ENCODE measurements at regions not wholly inside any gene's neighbourhood (a gene's known extent, or its start where the extent isn't known, plus 50 kb on each side); places are given as distances from the start of the nearest gene placed in this dataset.
A peak's percentile ranks its signal among the peaks of the same experiment; 100 is the strongest.

DNA sequence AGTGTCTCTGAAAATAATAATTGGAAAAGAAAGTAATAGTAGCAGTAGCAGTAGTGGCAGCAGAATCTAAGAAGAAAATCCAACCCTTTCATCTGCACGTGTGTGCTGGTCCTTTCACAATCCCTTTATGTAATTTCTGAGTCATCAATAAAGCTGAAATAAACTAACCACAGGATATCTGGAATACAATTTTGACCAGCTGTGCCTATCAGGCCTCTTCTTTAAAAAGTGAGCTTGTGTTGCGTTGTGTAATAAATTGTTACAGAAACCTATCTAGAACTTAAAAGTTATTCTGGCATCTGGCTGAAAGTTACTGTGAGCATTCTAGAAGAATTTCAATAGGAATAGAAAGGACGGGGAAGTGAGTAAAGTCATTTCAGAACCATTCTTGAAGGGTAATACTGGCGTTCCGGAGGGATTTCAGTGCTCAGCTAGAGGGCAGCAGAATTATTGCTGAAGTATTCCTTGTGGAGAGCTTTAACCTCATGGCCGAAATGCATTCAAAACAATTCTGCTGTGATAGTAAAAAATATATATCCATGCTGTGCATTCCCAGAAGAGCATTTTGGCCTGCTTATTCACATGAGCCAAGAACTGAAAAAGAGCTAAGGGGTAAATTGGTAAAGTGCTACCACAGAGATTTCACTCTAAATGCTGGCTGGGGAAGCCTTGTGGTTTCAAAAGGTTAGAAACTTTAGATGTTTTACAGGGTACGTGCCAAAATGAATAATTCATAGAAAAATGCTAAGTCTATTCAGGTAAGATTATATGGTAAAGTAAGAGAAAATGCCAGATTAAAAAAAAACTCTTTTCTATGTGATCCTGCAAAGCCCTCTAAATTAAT lies 260.6 kb downstream of the NKX6-1 start:
- ATAC-seq (no peak), DNase-seq (ENCODE audit: low read depth, low spot score) (no peak)
- H3K4me1 ChIP-seq (ENCODE audit: control insufficient read depth, insufficient read depth, low read length), result no peaks in the 10 kb centered on the region
- no peaks in the 10 kb centered on the region for H3K27me3 ChIP-seq (ENCODE audit: control insufficient read depth, insufficient read depth, low read length)
- no peaks in the 10 kb centered on the region for H3K9me3 ChIP-seq (ENCODE audit: control insufficient read depth, insufficient read depth, low read depth, low read length)
- no peak overlapping the region for H3K27ac ChIP-seq (ENCODE audit: low read length)
- BruUV-seq (replicated peaks), result no TSS peak
- TF ChIP-seq POLR2AphosphoS5 (IDR thresholded peaks at IDR 0.05; ENCODE audit: low read depth, low read length) (no peak), SIN3A (IDR thresholded peaks at IDR 0.05; ENCODE audit: borderline replicate concordance, insufficient read depth, low read depth, low read length) (no peak), TCF7L2 (IDR thresholded peaks at IDR 0.05; ENCODE audit: low read depth, low read length) (no peak)
- TF ChIP-seq, protein P1, sequence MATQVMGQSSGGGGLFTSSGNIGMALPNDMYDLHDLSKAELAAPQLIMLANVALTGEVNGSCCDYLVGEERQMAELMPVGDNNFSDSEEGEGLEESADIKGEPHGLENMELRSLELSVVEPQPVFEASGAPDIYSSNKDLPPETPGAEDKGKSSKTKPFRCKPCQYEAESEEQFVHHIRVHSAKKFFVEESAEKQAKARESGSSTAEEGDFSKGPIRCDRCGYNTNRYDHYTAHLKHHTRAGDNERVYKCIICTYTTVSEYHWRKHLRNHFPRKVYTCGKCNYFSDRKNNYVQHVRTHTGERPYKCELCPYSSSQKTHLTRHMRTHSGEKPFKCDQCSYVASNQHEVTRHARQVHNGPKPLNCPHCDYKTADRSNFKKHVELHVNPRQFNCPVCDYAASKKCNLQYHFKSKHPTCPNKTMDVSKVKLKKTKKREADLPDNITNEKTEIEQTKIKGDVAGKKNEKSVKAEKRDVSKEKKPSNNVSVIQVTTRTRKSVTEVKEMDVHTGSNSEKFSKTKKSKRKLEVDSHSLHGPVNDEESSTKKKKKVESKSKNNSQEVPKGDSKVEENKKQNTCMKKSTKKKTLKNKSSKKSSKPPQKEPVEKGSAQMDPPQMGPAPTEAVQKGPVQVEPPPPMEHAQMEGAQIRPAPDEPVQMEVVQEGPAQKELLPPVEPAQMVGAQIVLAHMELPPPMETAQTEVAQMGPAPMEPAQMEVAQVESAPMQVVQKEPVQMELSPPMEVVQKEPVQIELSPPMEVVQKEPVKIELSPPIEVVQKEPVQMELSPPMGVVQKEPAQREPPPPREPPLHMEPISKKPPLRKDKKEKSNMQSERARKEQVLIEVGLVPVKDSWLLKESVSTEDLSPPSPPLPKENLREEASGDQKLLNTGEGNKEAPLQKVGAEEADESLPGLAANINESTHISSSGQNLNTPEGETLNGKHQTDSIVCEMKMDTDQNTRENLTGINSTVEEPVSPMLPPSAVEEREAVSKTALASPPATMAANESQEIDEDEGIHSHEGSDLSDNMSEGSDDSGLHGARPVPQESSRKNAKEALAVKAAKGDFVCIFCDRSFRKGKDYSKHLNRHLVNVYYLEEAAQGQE (IDR thresholded peaks at IDR 0.05; ENCODE audit: insufficient read depth in 1 of 2, low read depth in 2 of 2, low read length in 1 of 2), result no peak
- TF ChIP-seq, protein P2, sequence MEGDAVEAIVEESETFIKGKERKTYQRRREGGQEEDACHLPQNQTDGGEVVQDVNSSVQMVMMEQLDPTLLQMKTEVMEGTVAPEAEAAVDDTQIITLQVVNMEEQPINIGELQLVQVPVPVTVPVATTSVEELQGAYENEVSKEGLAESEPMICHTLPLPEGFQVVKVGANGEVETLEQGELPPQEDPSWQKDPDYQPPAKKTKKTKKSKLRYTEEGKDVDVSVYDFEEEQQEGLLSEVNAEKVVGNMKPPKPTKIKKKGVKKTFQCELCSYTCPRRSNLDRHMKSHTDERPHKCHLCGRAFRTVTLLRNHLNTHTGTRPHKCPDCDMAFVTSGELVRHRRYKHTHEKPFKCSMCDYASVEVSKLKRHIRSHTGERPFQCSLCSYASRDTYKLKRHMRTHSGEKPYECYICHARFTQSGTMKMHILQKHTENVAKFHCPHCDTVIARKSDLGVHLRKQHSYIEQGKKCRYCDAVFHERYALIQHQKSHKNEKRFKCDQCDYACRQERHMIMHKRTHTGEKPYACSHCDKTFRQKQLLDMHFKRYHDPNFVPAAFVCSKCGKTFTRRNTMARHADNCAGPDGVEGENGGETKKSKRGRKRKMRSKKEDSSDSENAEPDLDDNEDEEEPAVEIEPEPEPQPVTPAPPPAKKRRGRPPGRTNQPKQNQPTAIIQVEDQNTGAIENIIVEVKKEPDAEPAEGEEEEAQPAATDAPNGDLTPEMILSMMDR (IDR thresholded peaks at IDR 0.05), result 0 out of 2 replicates have a peak, but pooled peaks have one; percentile 7
- ChIA-PET POLR2A (interaction anchor here (0.7 kb wide), 1 partner anchor 41 kb away, joined by 3 read pairs; no protein-coding TSS in a partner anchor), CTCF (no interaction called here)
- H3K36me3 ChIP-seq (ENCODE audit: control insufficient read depth, insufficient read depth, low read length), result no peaks in the 10 kb centered on the region
- in situ Hi-C loops (cut with HindIII; ENCODE audit: low pct_unique_long_range_greater_than_20kb, low sequenced_read_pairs), result no loop called here
- intact Hi-C loops (cut with micrococcal nuclease; ENCODE audit: unreplicated experiment), result no loop called here
- no peak overlapping the region for H3K4me3 ChIP-seq (ENCODE audit: low read depth in 2 of 2, low read length in 2 of 2)

DNA sequence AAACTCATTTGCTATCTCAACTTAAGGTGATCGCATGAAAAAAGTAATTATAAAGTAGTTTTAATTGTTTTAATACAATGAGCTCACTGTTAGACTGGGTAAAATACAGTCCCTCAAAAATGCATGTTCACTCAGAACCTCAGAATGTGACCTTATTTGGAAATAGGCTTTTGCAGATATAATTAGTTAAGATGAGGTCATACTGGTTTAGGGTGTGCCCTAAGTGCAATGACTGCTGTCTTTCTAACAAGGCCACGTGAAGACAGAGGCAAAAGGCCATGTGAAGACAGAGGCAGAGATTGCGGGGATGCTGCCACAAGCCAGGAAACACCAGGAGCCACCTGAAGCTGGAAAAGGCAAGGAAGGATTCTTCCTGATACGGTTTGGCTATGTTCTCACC lies 262.1 kb downstream of the NKX6-1 start:
- TF ChIP-seq POLR2AphosphoS5 (IDR thresholded peaks at IDR 0.05; ENCODE audit: low read depth, low read length) (no peak), TCF7L2 (IDR thresholded peaks at IDR 0.05; ENCODE audit: low read depth, low read length) (no peak), SIN3A (IDR thresholded peaks at IDR 0.05; ENCODE audit: borderline replicate concordance, insufficient read depth, low read depth, low read length) (no peak)
- TF ChIP-seq, protein P2 (IDR thresholded peaks at IDR 0.05), result no peak
- TF ChIP-seq, protein P1 (IDR thresholded peaks at IDR 0.05; ENCODE audit: insufficient read depth in 1 of 2, low read depth in 2 of 2, low read length in 1 of 2), result no peak
- Histone ChIP-seq H3K9me3 (ENCODE audit: control insufficient read depth, insufficient read depth, low read depth, low read length) (no peaks in the 10 kb centered on the region), H3K36me3 (ENCODE audit: control insufficient read depth, insufficient read depth, low read length) (no peaks in the 10 kb centered on the region), H3K4me3 (ENCODE audit: low read depth in 2 of 2, low read length in 2 of 2) (no peak overlapping the region), H3K27ac (ENCODE audit: low read length) (no peak overlapping the region), H3K4me1 (ENCODE audit: control insufficient read depth, insufficient read depth, low read length) (no peaks in the 10 kb centered on the region), H3K27me3 (ENCODE audit: control insufficient read depth, insufficient read depth, low read length) (no peaks in the 10 kb centered on the region)
- DNase-seq (ENCODE audit: low read depth, low spot score), result no peak
- intact Hi-C loops (cut with micrococcal nuclease; ENCODE audit: unreplicated experiment) (no loop called here), in situ Hi-C loops (cut with HindIII; ENCODE audit: low pct_unique_long_range_greater_than_20kb, low sequenced_read_pairs) (no loop called here)
- no TSS peak for BruUV-seq (replicated peaks)
- POLR2A ChIA-PET, result no interaction called here
- ATAC-seq, result no peak
- CTCF ChIA-PET, result no interaction called here
